ENCODE measurements at regions not wholly inside any gene's neighbourhood (a gene's known extent, or its start where the extent isn't known, plus 50 kb on each side); places are given as distances from the start of the nearest gene placed in this dataset.

DNA sequence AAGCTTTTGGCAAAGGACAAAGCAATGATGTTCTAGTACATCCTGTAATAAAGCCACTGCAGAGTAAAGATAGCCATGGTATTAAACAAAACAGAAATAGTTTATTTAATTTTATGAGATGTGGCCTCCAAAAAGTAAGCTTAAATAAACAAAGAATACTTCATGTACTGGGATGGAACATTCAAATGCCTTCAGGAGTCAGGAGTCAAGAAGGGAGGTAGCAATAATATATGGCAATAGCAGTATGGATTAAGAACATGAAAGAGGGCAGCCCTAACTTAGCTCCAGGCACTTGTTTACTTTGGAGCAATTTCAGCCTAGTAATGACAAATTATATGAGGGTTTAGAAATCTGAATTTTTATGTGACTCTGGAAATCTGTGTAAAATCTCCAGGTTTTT lies 343.9 kb upstream of the THRB start:
- no peak overlapping the region for H3K4me3 ChIP-seq
- no peak overlapping the region for H3K27ac ChIP-seq
- no peaks in the 10 kb centered on the region for H3K27me3 ChIP-seq
- no peaks in the 10 kb centered on the region for H3K4me1 ChIP-seq
- TF ChIP-seq POLR2A (IDR thresholded peaks at IDR 0.05): no peak
- TF ChIP-seq, protein P1, sequence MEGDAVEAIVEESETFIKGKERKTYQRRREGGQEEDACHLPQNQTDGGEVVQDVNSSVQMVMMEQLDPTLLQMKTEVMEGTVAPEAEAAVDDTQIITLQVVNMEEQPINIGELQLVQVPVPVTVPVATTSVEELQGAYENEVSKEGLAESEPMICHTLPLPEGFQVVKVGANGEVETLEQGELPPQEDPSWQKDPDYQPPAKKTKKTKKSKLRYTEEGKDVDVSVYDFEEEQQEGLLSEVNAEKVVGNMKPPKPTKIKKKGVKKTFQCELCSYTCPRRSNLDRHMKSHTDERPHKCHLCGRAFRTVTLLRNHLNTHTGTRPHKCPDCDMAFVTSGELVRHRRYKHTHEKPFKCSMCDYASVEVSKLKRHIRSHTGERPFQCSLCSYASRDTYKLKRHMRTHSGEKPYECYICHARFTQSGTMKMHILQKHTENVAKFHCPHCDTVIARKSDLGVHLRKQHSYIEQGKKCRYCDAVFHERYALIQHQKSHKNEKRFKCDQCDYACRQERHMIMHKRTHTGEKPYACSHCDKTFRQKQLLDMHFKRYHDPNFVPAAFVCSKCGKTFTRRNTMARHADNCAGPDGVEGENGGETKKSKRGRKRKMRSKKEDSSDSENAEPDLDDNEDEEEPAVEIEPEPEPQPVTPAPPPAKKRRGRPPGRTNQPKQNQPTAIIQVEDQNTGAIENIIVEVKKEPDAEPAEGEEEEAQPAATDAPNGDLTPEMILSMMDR (IDR thresholded peaks at IDR 0.05): no peak
- intact Hi-C loops (cut with DNase I; ENCODE audit: low total_unique reads): no loop called here
- no peak for DNase-seq
- no peaks in the 10 kb centered on the region for H3K36me3 ChIP-seq (ENCODE audit: low read depth, missing control alignments)
- H3K9me3 ChIP-seq: no peaks in the 10 kb centered on the region

DNA sequence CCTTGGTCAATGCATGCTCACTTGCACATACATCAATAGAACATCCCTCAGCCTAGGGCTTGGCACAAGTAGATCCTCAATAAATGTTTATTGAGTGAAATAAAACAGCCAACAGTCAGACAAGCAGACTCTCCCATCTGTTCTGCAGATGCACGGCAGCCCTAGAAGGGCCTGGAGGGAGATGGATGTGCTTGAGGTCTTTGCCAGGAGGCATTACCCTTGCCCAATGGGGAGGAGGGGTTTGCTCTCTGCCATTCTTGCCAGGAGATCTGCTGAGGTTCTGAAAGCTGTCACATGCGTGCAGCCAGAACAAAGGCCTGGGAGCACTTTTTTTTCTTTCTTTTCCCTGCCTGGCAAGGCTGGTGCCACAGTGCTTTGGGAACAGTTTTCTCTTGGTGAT lies 349.3 kb upstream of the THRB start:
- Histone ChIP-seq H3K27ac (no peak overlapping the region), H3K27me3 (no peaks in the 10 kb centered on the region), H3K4me3 (no peak overlapping the region), H3K36me3 (ENCODE audit: low read depth, missing control alignments) (no peaks in the 10 kb centered on the region), H3K4me1 (no peaks in the 10 kb centered on the region), H3K9me3 (no peaks in the 10 kb centered on the region)
- 53 to 70% methylated on average over 2 of the region's 2 CpGs for WGBS, 2 donors
- no peak for DNase-seq
- TF ChIP-seq POLR2A (IDR thresholded peaks at IDR 0.05): no peak
- TF ChIP-seq, protein P1 (IDR thresholded peaks at IDR 0.05): no peak
- intact Hi-C loops (cut with DNase I; ENCODE audit: low total_unique reads): no loop called here

GRCh38 chr3:24845524-24846155 lies 351.0 kb upstream of the THRB start:
- Histone ChIP-seq H3K36me3 (ENCODE audit: low read depth, missing control alignments) (no peaks in the 10 kb centered on the region), H3K4me1 (no peaks in the 10 kb centered on the region), H3K27ac (no peak overlapping the region), H3K4me3 (no peak overlapping the region), H3K9me3 (no peaks in the 10 kb centered on the region), H3K27me3 (no peaks in the 10 kb centered on the region)
- intact Hi-C loops (cut with DNase I; ENCODE audit: low total_unique reads): no loop called here
- TF ChIP-seq POLR2A (IDR thresholded peaks at IDR 0.05): no peak
- TF ChIP-seq, protein P1 (IDR thresholded peaks at IDR 0.05): no peak
- DNase-seq: no peak
- WGBS, 2 donors: 59 to 60% methylated on average over 3 of the region's 3 CpGs

DNA sequence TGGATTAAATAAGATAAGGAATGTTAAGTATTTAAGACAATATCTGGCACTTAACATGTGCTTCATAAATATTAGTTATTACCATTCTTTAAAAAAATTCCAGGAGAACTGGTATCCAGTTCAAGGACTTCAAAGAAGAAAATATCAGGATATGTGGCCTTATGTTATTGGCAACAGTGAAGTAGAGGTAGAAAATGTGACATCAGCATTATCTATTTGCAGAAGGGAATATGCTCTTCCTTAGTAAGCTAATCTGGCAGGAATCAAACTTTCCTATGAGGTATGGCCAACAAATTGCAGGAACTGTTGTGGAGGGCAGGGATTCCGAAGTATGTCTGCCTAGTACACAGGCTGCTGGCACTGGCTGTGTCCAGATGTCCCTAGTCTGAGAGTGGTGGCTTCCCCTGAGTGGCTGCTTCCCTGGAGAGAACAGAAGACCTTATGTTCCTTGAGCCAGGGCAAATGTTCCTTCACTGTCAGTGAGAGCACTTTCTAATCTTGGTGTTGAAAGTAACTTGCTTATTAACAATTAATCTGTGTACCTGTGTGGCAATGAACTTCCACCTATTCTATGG lies 351.7 kb upstream of the THRB start:
- 71 to 74% methylated on average over 1 of the region's 1 CpG for WGBS, 2 donors
- Histone ChIP-seq H3K4me3 (no peak overlapping the region), H3K36me3 (ENCODE audit: low read depth, missing control alignments) (no peaks in the 10 kb centered on the region), H3K27me3 (no peaks in the 10 kb centered on the region), H3K27ac (no peak overlapping the region), H3K4me1 (no peaks in the 10 kb centered on the region), H3K9me3 (no peaks in the 10 kb centered on the region)
- no peak for TF ChIP-seq POLR2A (IDR thresholded peaks at IDR 0.05)
- TF ChIP-seq, protein P1 (IDR thresholded peaks at IDR 0.05): no peak
- intact Hi-C loops (cut with DNase I; ENCODE audit: low total_unique reads): no loop called here
- DNase-seq: no peak

GRCh38 chr3:24850245-24850644 lies 355.6 kb upstream of the THRB start:
- Histone ChIP-seq H3K4me3 (no peak overlapping the region), H3K36me3 (ENCODE audit: low read depth, missing control alignments) (no peaks in the 10 kb centered on the region), H3K27me3 (no peaks in the 10 kb centered on the region), H3K9me3 (no peaks in the 10 kb centered on the region), H3K4me1 (no peaks in the 10 kb centered on the region), H3K27ac (no peak overlapping the region)
- DNase-seq: no peak
- WGBS, 2 donors: 43 to 49% methylated on average over 2 of the region's 2 CpGs
- TF ChIP-seq, protein P1 (IDR thresholded peaks at IDR 0.05): no peak
- no peak for TF ChIP-seq POLR2A (IDR thresholded peaks at IDR 0.05)
- intact Hi-C loops (cut with DNase I; ENCODE audit: low total_unique reads): no loop called here

Data from testis (tissue), 2 donors.